Astrocyte of the cerebellum (primary cell): ENCODE measurements at regions not wholly inside any gene's neighbourhood (a gene's known extent, or its start where the extent isn't known, plus 50 kb on each side); places are given as distances from the start of the nearest gene placed in this dataset.
A peak's percentile ranks its signal among the peaks of the same experiment; 100 is the strongest.

ENCODE experiments used
- DNase-seq: peaks from one replicate; pipeline ENCODE4 v3.0.0-alpha.2; 2011; ENCODE audit warnings: low read depth
- H3K4me3 ChIP-seq: 2 replicates; pipeline ENCODE4 v1.5.1; 2011; ENCODE audit warnings: mild to moderate bottlenecking, low read depth, low read length, moderate library complexity
- CTCF ChIP-seq: IDR thresholded peaks from 2 replicates; pipeline ENCODE4 v1.5.1; 2012; ENCODE audit warnings: low read length, low read depth, moderate library complexity, mild to moderate bottlenecking; ENCODE audit errors: missing control alignments
- in situ Hi-C: cut with HindIII; loops from 2 replicates; pipeline ENCODE4 v1.10.0; 2017; ENCODE audit warnings: low sequenced_read_pairs

- in situ Hi-C loops: no loop called here
- no peak for DNase-seq
- H3K4me3 ChIP-seq: no peak overlapping the region
- TF ChIP-seq CTCF: no peak
Observed at GRCh38 chr1:87474098-87474497, 145.4 kb downstream of the LMO4 start.

- peak; percentile 9 for TF ChIP-seq CTCF
- no peak overlapping the region for H3K4me3 ChIP-seq
- DNase-seq: no peak
- in situ Hi-C loops: no loop called here
Observed at GRCh38 chr1:87478231-87478630, 149.6 kb downstream of the LMO4 start.

GRCh38 chr1:87495147-87495546, 166.5 kb downstream of the LMO4 start:
- TF ChIP-seq CTCF: no peak
- H3K4me3 ChIP-seq: no peak overlapping the region
- in situ Hi-C loops: no loop called here
- DNase-seq: no peak

- DNase-seq: no peak
- H3K4me3 ChIP-seq: no peak overlapping the region
- no peak for TF ChIP-seq CTCF
- in situ Hi-C loops: no loop called here
Observed at GRCh38 chr1:87495870-87496269, 167.2 kb downstream of the LMO4 start.

DNA sequence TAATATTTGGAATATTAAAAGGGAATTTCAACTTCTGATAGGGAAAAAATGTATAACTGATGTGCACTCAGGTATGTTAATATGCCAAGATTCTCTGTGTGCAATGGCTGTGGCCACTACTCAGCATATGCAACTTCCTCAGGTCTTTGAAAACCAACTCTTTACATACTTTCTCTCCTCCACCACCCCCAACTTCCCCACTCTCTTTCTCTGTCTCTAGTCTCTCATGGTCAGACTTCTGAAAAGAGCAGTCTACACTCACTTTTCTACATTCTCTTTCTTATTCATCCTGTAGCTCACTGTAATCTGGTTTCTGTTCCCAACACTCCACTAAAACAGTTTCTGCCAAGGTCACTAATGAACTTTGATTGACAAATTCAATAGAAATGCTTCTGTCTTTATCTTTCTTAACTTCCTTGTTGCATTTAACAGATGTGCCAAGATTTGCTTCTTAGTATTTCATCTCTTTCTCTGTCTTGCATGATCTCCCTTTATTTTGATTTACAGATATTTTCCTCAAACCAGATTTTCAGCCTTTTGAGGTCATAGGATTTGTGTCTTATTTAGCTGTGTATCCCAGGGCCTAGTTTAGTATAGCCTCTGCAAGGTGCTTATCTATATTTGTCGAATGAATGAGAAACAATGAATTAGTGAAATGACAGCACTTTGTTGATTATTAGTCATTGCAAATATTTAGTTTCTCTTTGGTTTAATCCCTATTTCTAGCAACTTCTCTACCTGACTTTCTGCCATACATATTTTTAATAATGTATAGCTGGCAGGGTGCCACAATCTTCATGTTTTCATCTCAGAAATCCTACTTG, 168.9 kb downstream of the LMO4 start:
- TF ChIP-seq CTCF: no peak
- H3K4me3 ChIP-seq: no peak overlapping the region
- DNase-seq: no peak
- in situ Hi-C loops: no loop called here

DNA sequence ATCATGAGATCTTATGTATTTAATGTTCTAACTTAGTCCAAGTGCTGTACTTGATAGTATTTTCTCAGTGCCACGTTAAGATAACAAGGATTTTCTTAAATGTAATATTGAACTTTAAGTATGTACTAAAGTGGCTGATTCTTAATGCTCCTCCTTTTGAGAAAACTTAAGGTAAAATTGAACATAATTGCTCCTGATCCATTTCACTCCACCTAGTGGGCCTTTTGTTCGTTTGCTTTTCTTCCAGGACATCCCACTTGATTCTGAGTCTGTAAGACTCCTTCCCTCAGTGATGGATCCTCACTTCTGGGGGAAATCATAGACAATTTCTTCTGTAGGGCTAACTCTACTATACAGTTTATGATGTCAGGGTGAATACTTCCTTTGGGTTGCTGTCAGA, 173.1 kb downstream of the LMO4 start:
- peak; percentile 39 for TF ChIP-seq CTCF

More for the DNA sequence above, 173.1 kb downstream of the LMO4 start:
- DNase-seq: no peak
- in situ Hi-C loops: no loop called here
- H3K4me3 ChIP-seq: no peak overlapping the region
